HuH-7.5 (cell line): ENCODE measurements at regions not wholly inside any gene's neighbourhood (a gene's known extent, or its start where the extent isn't known, plus 50 kb on each side); places are given as distances from the start of the nearest gene placed in this dataset.

ENCODE experiments used
- DNase-seq: peaks from one replicate; pipeline ENCODE4 v3.0.0; 2011; ENCODE audit warnings: low spot score

- DNase-seq: no peak
Measured at GRCh38 chr15:47997195-47998080, 123.4 kb upstream of the SLC24A5 start.

DNA sequence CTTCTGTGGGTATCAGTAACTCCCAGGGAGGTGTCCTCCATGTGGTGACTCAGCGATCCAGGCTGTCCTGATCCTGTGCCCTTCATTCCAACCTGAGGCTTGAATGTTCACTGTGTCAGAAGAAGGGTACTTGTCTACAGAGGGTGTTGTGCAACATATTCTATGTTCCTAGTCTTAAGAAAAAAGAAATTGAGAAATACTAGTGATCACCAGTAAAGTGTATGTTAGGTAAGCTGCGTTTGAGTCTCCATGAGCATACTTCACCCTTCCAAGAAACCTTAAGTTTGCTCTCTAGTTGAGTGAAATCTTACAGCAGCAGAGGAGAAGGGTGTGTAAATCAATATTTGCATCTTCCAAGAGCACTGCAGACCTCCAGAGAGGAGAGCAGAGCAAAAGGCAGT lies 122.2 kb upstream of the SLC24A5 start:
- DNase-seq: no peak

DNA sequence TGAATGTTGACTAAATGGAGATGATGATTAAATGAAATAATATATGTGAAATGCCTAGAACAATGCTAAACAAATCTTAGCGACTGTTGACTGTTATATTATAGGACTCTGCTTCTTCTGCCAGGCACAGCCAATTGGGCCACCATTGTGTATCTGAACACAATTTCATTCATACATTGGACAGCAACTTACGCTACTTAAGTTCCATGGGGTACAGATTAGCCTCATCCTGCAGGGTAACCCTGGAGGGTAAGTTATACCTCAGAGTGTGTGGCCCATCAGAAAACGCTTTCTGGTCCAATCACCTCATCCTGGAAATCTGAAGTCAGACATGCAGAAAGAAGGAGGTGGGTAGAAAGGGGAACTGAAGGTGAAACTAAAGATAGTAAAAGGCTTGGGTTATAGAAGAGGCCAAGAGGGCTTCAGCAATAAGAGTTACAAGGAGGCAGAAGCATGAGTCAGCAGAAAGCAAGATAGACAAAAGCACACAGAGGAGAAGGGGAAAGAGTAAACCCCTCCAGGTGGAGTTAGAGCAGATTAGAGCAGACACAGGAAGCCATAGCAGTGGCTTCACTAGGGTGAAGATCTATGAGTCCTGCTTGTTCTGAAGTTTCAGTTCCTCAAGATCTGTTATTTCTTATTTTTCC lies 119.3 kb upstream of the SLC24A5 start:
- DNase-seq: no peak

- no peak for DNase-seq
Measured at GRCh38 chr15:48002767-48003166, 118.0 kb upstream of the SLC24A5 start.

- DNase-seq: no peak
Measured at GRCh38 chr15:48003441-48003840, 117.3 kb upstream of the SLC24A5 start.

DNA sequence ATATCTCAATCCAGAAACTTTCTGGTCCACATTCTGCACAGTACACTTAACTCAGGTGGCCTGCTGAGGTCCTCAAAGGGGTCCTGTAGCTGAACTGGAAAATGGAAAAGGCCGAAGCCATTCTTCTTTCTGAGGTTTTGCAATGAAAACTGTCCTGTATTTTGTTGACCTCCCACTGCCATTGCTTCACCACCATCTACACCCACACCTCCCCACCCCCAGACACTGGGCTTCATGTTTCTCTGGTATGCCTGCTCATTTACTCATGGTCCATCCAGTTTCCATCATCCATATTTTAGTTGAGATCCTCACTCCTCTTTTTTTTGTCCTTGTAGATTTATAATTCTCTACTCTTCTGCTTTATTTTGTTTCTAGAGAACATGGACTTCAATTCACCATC lies 115.7 kb upstream of the SLC24A5 start:
- no peak for DNase-seq

DNA sequence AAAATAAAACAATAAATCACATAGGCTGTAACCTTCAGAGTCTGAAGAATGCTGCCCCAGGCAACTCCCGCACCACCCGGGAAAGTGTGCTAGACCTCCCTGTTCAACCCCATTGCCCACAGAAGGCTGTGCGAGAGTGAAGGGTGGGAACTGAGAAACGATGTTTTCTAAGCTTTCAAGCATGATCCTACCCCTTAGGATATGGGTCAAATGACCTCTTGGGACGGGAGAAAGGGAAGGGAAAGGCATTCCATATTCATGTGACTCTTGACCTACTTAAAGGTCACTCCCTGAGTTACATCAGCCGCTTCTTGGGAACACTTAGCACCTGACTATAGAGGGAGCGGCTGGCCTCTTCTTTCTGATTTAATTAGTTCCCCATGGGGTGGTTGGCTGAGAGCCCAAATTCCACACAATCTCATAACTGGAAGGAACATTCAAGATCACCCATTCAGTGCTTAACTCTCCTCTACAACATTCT lies 114.7 kb upstream of the SLC24A5 start:
- DNase-seq: no peak

- DNase-seq: no peak
Measured at GRCh38 chr15:48010316-48010715, 110.5 kb upstream of the SLC24A5 start.

- DNase-seq: no peak
Measured at GRCh38 chr15:48012191-48012590, 108.6 kb upstream of the SLC24A5 start.

DNA sequence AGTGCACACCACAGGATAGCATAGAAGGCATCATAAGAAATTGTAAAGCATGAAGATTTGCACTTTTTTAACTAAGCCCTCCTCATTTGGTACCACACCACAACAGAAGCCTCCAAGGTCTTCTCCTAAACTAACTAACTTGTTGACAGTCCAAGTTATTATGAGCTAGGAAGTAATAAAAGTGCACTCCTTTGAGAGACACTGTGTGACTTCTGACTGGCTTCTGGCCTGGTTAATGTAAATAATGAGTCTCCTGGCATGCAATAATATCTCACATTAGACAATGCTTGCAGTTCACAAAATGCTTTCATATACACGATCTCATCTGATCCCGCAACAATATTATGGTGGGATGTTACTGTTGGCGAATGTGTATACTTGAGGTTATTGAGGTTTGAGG lies 103.9 kb upstream of the SLC24A5 start:
- no peak for DNase-seq

DNA sequence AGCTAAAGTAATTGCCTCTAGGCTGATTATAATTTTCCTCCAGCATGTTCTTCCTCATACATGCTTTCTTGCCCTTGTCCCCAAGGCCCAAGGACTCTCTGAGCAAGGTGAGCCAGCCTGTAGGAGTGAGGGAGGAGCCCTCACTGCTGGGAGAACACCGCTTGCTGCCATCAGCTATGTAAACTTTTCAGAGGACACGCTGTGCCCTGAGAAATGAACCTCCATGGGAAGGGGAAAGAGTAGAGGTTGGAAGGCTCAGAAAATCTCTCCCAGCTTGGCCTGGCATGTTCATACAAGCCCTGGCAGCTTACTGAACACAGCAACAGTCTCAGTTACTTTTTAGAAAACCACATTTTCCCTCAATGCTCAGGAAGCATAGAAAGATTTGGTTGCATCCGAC lies 103.0 kb upstream of the SLC24A5 start:
- DNase-seq: no peak

DNA sequence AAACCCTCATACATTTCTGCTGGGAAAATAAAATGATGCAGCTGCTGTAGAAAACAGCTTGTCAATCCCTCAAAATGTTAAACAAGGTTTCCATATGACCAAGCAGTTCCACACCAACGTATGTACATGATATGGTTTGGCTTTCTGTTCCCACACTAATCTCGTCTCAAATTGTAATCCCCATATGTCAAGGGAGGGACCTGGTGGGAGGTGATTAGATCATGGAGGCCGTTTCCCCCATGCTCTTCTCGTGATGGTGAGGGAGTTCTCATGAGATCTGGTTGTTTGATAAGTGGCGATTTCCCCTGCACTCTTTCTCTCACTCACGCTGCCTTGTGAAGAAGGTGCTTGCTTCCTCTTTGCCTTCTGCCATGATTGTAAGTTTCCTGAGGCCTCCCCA lies 100.6 kb upstream of the SLC24A5 start:
- DNase-seq: no peak

DNA sequence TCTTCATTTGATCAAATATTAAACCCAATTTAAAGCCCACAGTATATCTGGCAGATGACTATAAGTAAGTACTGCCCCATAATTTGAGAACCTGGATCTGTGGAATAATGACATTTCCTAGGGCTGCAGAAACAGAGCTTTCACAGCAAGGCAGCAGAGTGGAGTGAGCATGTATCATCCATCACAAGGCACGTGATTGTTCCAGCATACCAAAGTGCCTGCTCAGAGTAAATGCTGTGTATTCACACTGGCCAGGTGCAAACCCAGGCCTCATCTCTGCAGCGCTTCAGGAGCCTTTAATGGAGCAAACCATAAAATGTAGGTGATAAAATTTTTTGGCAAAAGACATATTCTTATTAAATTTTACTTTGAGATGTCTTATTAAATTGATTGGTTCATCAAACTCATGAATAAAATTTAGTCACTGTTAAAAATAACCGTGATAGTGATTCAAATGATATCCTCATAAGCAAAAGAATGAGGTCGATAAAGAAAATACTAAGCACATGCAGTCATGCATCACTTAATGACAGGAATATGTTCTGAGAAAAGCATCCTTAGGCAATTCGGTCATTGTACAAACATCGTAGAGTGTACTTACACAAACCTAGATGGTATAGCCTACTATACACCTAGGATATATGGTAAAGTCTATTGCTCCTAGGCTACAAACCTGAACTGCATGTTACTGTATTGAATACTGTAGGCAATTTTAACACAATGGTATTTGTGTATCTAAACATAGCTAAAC lies 99.3 kb upstream of the SLC24A5 start:
- no peak for DNase-seq

GRCh38 chr15:48025118-48025517 lies 95.7 kb upstream of the SLC24A5 start:
- no peak for DNase-seq

DNA sequence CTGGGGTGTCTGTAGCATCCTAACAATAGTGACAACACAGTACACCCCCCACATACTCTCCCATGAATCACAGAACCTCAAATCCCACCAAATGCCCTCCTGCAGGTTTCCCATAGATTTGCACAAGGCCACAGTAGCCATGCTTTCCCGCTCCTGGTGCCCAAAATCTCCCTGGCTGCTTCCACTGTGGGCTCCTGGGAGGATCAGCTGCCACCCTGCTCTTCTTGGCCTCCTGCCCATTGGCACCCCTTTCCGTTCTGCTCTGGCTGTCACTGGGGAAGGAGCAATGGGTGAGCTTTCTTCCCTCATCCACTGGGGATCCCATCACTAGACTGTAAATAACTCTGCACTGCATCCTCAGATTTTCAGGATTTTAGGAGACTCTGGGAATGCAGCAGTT lies 92.1 kb upstream of the SLC24A5 start:
- no peak for DNase-seq

DNA sequence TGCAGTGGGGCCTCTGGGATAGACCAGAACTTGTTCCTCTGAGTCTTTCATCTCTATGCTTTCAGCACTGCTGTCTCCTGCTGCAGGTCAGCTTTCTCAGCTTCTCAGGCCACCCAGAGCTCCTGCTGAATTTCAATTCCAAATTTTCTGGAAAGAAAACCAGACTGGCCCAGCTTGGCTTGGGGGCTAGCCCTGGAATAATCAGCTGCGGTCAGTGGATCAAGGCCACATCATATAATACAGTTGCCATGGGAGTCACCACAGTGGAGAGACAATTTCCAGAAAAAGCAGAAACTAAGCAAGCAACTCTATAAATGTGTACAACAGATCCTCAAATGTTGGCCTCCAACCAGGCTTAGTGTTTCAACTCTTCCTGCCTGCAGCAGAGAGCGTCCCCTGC lies 91.1 kb upstream of the SLC24A5 start:
- no peak for DNase-seq

DNA sequence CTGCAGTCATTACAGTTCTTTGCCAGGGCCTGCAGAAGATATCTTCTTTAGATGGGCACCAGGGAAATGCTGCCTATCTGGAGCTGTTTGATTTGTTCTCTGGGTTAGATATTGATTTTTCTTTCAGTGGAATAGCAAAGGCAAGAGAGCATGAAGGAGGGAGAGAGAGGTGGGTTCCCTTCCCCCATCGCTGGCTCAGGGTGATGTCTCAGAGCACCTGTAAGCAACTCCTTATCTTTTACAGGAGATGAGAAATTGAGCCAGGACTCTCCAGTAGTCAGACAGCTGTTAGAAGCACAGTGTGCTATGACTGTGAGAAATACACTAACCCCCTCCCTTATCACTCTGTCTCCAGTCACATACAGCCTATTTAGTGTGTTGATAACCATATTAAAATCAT lies 89.3 kb upstream of the SLC24A5 start:
- DNase-seq: no peak

GRCh38 chr15:48031973-48032372 lies 88.8 kb upstream of the SLC24A5 start:
- no peak for DNase-seq

DNA sequence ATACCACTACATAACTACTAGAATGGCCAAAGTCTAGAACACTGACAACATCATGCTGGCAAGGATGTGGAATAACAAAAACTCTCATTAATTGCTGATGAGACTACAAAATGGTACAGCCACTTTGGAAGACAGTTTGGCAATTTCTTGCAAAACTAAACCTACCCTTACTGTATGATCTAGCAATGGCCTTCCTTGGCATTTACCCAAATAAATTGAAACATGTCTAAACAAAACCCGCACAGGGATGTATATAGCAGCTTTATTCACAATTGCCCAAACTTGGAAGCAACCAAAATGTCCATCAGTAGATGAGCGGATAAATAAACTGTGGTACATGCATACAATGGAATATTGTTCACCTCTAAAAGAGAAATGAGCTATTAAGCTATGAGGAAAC lies 87.9 kb upstream of the SLC24A5 start:
- no peak for DNase-seq

DNA sequence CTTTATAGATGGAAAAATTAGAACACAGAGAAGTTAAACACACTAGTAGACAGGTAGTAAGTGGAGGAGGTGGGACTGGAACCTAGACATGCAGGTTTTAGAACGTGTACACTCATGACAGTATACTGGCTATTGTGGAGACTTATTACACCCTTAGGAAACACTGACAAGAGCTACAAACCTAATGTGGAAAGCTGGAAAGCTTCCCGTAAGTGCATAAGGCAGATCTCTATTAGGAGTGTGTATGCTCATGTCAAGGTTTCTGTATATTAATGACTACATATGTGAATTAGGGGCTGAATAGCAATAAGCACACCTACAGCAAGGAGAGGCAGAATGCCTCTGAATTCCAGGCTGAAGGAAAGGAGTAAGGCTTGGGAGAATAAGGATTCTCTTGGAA lies 82.6 kb upstream of the SLC24A5 start:
- DNase-seq: no peak

DNA sequence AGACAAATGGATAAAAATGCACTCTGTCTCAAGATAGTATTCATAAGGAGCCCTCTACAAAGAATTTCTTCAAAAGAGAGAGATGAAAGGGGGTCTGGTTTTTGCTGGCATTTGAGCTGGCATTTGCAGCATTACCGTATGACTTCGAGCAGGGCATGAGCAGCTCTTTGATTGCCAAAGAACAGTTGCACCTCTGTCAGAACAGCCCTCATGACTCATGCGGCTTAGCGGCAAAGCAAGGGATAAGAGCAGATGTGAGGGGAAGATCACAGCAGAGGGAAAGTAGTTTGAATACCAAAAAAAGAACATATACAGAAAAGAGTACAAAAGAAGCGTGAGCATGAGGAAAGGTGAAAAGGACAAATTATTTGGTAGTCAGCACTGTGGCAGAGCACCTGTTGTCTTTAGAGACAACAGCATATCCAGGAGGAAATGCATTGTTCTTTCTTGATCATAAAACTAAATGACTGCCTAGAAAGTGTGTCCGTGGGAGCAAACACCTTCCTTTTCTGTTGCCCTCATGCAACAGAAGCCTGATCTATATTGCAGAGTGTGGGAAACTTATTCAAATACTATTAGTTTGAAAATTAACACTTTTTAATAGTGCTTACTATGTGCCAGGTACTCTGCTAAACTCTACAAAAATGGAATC lies 80.5 kb upstream of the SLC24A5 start:
- no peak for DNase-seq

GRCh38 chr15:48041454-48041853 lies 79.3 kb upstream of the SLC24A5 start:
- DNase-seq: no peak
